ENCODE measurements at regions not wholly inside any gene's neighbourhood (a gene's known extent, or its start where the extent isn't known, plus 50 kb on each side); places are given as distances from the start of the nearest gene placed in this dataset.

GRCh38 chr11:115906171-115906570 is 402.0 kb upstream of the CADM1 start:
- Histone ChIP-seq H3K27ac (ENCODE audit: low read depth in 1 of 2, low read length in 2 of 2) (no peak overlapping the region), H3K9me3 (ENCODE audit: control insufficient read depth in 4 of 4, low read length in 3 of 4) (no peaks in the 10 kb centered on the region), H3K9ac (ENCODE audit: low read depth in 1 of 2, low read length in 2 of 2) (no peak overlapping the region), H3K4me1 (ENCODE audit: control insufficient read depth in 4 of 4, insufficient read depth in 4 of 4, low read length in 3 of 4) (no peaks in the 10 kb centered on the region), H3K4me3 (ENCODE audit: low read depth in 1 of 3, low read length in 3 of 3) (no peak overlapping the region), H3K27me3 (ENCODE audit: control insufficient read depth in 4 of 4, insufficient read depth in 4 of 4, low read length in 3 of 4) (peaks cover 0 to 10% (median 0%) of the 10 kb centered on the region in 4 donors), H3K36me3 (ENCODE audit: control insufficient read depth in 4 of 4, insufficient read depth in 3 of 4, low read depth in 1 of 4, low read length in 3 of 4) (no peaks in the 10 kb centered on the region)
- WGBS, result 72% methylated on average over 3 of the region's 3 CpGs
- DNase-seq (ENCODE audit: low spot score), result no peak
- TF ChIP-seq RXRA (IDR thresholded peaks at IDR 0.05), result no peak
- TF ChIP-seq YY1 (IDR thresholded peaks at IDR 0.05), result no peak
- TF ChIP-seq FOXA2 (IDR thresholded peaks at IDR 0.05), result no peak

- Histone ChIP-seq H3K27ac (ENCODE audit: low read depth in 1 of 2, low read length in 2 of 2) (no peak overlapping the region), H3K9ac (ENCODE audit: low read depth in 1 of 2, low read length in 2 of 2) (no peak overlapping the region), H3K9me3 (ENCODE audit: control insufficient read depth in 4 of 4, low read length in 3 of 4) (no peaks in the 10 kb centered on the region), H3K36me3 (ENCODE audit: control insufficient read depth in 4 of 4, insufficient read depth in 3 of 4, low read depth in 1 of 4, low read length in 3 of 4) (no peaks in the 10 kb centered on the region), H3K4me3 (ENCODE audit: low read depth in 1 of 3, low read length in 3 of 3) (no peak overlapping the region), H3K27me3 (ENCODE audit: control insufficient read depth in 4 of 4, insufficient read depth in 4 of 4, low read length in 3 of 4) (peaks cover 0 to 10% (median 0%) of the 10 kb centered on the region in 4 donors), H3K4me1 (ENCODE audit: control insufficient read depth in 4 of 4, insufficient read depth in 4 of 4, low read length in 3 of 4) (no peaks in the 10 kb centered on the region)
- no peak for DNase-seq (ENCODE audit: low spot score)
- no peak for TF ChIP-seq TAF1 (conservative IDR thresholded peaks at IDR 0.05)
- TF ChIP-seq FOXA2 (IDR thresholded peaks at IDR 0.05), result no peak
- TF ChIP-seq GABPA (IDR thresholded peaks at IDR 0.05 in 1 of 2, conservative IDR thresholded peaks at IDR 0.05 in 1 of 2), result no peak
- WGBS, result 83% methylated on average over 3 of the region's 3 CpGs
Observed at GRCh38 chr11:115905341-115906000, 401.3 kb upstream of the CADM1 start.

GRCh38 chr11:115903179-115903578 is 399.0 kb upstream of the CADM1 start:
- DNase-seq (ENCODE audit: low spot score), result no peak
- no peak for TF ChIP-seq ATF3 (IDR thresholded peaks at IDR 0.05)
- TF ChIP-seq CTCF (IDR thresholded peaks at IDR 0.05; ENCODE audit: low read depth, low read length, missing input control), result no peak
- 82% methylated on average over 4 of the region's 4 CpGs for WGBS
- Histone ChIP-seq H3K27me3 (ENCODE audit: control insufficient read depth in 4 of 4, insufficient read depth in 4 of 4, low read length in 3 of 4) (peaks cover 0 to 7% (median 0%) of the 10 kb centered on the region in 4 donors), H3K36me3 (ENCODE audit: control insufficient read depth in 4 of 4, insufficient read depth in 3 of 4, low read depth in 1 of 4, low read length in 3 of 4) (no peaks in the 10 kb centered on the region), H3K9ac (ENCODE audit: low read depth in 1 of 2, low read length in 2 of 2) (no peak overlapping the region), H3K4me3 (ENCODE audit: low read depth in 1 of 3, low read length in 3 of 3) (no peak overlapping the region), H3K9me3 (ENCODE audit: control insufficient read depth in 4 of 4, low read length in 3 of 4) (no peaks in the 10 kb centered on the region), H3K4me1 (ENCODE audit: control insufficient read depth in 4 of 4, insufficient read depth in 4 of 4, low read length in 3 of 4) (no peaks in the 10 kb centered on the region), H3K27ac (ENCODE audit: low read depth in 1 of 2, low read length in 2 of 2) (no peak overlapping the region)

GRCh38 chr11:115901069-115901468 is 396.9 kb upstream of the CADM1 start:
- TF ChIP-seq RAD21 (IDR thresholded peaks at IDR 0.05) (no peak), HNF4A (conservative IDR thresholded peaks at IDR 0.05) (peak in 1 of 2 donors; percentile 5)
- Histone ChIP-seq H3K27ac (ENCODE audit: low read depth in 1 of 2, low read length in 2 of 2) (no peak overlapping the region), H3K27me3 (ENCODE audit: control insufficient read depth in 4 of 4, insufficient read depth in 4 of 4, low read length in 3 of 4) (peaks cover 0 to 4% (median 0%) of the 10 kb centered on the region in 4 donors), H3K9me3 (ENCODE audit: control insufficient read depth in 4 of 4, low read length in 3 of 4) (no peaks in the 10 kb centered on the region), H3K9ac (ENCODE audit: low read depth in 1 of 2, low read length in 2 of 2) (no peak overlapping the region), H3K36me3 (ENCODE audit: control insufficient read depth in 4 of 4, insufficient read depth in 3 of 4, low read depth in 1 of 4, low read length in 3 of 4) (no peaks in the 10 kb centered on the region), H3K4me1 (ENCODE audit: control insufficient read depth in 4 of 4, insufficient read depth in 4 of 4, low read length in 3 of 4) (no peaks in the 10 kb centered on the region), H3K4me3 (ENCODE audit: low read depth in 1 of 3, low read length in 3 of 3) (no peak overlapping the region)
- DNase-seq (ENCODE audit: low spot score), result no peak
